ENCODE measurements at regions not wholly inside any gene's neighbourhood (a gene's known extent, or its start where the extent isn't known, plus 50 kb on each side); places are given as distances from the start of the nearest gene placed in this dataset.

DNA sequence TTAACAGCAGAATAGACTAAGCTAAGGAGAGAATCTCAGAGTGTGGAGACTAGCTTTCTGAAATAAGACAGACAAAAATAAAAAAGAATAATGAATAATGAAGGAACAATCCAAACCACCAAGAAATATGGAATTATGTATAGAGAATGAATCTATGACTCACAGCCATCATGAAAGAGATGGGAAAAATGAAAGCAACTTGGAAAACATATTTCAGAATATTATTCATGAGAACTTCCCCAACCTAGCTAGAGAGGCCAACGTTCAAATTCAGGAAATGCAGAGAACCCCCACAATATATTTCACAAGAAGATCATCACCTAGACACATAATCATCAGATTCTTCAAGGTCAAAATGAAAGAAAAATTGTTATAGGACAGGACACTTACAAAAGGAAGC lies 349.0 kb upstream of the MPDZ start:
- TF ChIP-seq, protein P1, sequence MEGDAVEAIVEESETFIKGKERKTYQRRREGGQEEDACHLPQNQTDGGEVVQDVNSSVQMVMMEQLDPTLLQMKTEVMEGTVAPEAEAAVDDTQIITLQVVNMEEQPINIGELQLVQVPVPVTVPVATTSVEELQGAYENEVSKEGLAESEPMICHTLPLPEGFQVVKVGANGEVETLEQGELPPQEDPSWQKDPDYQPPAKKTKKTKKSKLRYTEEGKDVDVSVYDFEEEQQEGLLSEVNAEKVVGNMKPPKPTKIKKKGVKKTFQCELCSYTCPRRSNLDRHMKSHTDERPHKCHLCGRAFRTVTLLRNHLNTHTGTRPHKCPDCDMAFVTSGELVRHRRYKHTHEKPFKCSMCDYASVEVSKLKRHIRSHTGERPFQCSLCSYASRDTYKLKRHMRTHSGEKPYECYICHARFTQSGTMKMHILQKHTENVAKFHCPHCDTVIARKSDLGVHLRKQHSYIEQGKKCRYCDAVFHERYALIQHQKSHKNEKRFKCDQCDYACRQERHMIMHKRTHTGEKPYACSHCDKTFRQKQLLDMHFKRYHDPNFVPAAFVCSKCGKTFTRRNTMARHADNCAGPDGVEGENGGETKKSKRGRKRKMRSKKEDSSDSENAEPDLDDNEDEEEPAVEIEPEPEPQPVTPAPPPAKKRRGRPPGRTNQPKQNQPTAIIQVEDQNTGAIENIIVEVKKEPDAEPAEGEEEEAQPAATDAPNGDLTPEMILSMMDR (tag by site-specific recombination; IDR thresholded peaks at IDR 0.05): no peak
- no peak for TF ChIP-seq ZNF571 (tag by site-specific recombination; IDR thresholded peaks at IDR 0.05)
- no peak for TF ChIP-seq REST (tag by site-specific recombination; IDR thresholded peaks at IDR 0.05)
- no peak for TF ChIP-seq ZNF629 (tag by site-specific recombination; IDR thresholded peaks at IDR 0.05)
- TF ChIP-seq ZFP37 (tag by site-specific recombination; IDR thresholded peaks at IDR 0.05): no peak

Data from HEK293 (cell line).